ENCODE measurements at regions not wholly inside any gene's neighbourhood (a gene's known extent, or its start where the extent isn't known, plus 50 kb on each side); places are given as distances from the start of the nearest gene placed in this dataset.

DNA sequence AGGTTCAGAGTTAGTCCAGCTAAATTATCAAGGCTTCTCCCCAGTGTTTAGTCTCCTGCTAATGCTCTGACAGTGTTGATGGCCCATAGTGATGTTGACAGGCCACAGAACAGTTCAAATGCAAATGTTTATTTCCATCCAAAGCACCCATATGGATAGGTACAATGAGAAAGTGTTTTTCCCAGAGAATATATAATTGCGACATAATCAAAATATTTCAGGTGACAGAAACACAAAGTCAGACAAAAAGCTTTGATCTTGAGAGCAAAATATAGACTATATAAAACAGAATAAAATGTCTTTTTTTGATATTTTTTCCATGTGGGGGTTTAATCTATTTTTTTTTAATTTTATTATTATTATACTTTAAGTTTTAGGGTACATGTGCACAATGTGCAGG lies 642.3 kb upstream of the SEMA3D start:
- Histone ChIP-seq H3K4me3 (no peak overlapping the region), H3K27ac (no peak overlapping the region), H3K4me1 (no peaks in the 10 kb centered on the region), H3K36me3 (no peaks in the 10 kb centered on the region), H3K27me3 (no peaks in the 10 kb centered on the region), H3K9me3 (no peaks in the 10 kb centered on the region)
- no peak for DNase-seq
- TF ChIP-seq POLR2A (IDR thresholded peaks at IDR 0.05) (no peak), EP300 (IDR thresholded peaks at IDR 0.05) (no peak), POLR2AphosphoS5 (IDR thresholded peaks at IDR 0.05) (no peak)
- TF ChIP-seq, protein P1, sequence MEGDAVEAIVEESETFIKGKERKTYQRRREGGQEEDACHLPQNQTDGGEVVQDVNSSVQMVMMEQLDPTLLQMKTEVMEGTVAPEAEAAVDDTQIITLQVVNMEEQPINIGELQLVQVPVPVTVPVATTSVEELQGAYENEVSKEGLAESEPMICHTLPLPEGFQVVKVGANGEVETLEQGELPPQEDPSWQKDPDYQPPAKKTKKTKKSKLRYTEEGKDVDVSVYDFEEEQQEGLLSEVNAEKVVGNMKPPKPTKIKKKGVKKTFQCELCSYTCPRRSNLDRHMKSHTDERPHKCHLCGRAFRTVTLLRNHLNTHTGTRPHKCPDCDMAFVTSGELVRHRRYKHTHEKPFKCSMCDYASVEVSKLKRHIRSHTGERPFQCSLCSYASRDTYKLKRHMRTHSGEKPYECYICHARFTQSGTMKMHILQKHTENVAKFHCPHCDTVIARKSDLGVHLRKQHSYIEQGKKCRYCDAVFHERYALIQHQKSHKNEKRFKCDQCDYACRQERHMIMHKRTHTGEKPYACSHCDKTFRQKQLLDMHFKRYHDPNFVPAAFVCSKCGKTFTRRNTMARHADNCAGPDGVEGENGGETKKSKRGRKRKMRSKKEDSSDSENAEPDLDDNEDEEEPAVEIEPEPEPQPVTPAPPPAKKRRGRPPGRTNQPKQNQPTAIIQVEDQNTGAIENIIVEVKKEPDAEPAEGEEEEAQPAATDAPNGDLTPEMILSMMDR (IDR thresholded peaks at IDR 0.05): no peak
- 94 to 98% methylated on average over 1 of the region's 1 CpG for WGBS, 2 donors
- no peak for ATAC-seq (ENCODE audit: low FRiP score in 2 of 2)

DNA sequence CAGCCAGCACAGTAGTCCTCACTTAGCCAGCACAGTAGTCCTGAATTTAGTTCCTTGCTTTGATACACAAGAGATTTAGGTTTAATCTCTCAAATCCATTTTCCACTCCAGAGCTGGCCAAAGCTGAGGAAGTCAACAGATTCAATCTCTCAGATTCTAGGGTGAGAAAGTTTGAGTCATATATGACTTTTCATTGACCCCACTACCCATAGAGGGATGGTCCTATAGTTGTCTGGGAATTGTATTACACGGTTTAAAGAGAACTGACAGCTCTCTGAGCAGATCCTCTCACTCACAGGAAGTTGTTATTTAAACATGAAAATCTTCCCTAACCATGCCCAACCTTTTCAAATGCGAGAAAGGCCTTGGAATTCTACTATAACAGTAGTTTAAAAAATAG lies 641.8 kb upstream of the SEMA3D start:
- H3K27me3 ChIP-seq: no peaks in the 10 kb centered on the region
- 39 to 50% methylated on average over 2 of the region's 2 CpGs for WGBS, 2 donors
- no peaks in the 10 kb centered on the region for H3K9me3 ChIP-seq
- no peak overlapping the region for H3K4me3 ChIP-seq
- no peaks in the 10 kb centered on the region for H3K36me3 ChIP-seq
- no peak for DNase-seq
- no peaks in the 10 kb centered on the region for H3K4me1 ChIP-seq
- no peak for ATAC-seq (ENCODE audit: low FRiP score in 2 of 2)
- no peak overlapping the region for H3K27ac ChIP-seq
- no peak for TF ChIP-seq POLR2AphosphoS5 (IDR thresholded peaks at IDR 0.05)

DNA sequence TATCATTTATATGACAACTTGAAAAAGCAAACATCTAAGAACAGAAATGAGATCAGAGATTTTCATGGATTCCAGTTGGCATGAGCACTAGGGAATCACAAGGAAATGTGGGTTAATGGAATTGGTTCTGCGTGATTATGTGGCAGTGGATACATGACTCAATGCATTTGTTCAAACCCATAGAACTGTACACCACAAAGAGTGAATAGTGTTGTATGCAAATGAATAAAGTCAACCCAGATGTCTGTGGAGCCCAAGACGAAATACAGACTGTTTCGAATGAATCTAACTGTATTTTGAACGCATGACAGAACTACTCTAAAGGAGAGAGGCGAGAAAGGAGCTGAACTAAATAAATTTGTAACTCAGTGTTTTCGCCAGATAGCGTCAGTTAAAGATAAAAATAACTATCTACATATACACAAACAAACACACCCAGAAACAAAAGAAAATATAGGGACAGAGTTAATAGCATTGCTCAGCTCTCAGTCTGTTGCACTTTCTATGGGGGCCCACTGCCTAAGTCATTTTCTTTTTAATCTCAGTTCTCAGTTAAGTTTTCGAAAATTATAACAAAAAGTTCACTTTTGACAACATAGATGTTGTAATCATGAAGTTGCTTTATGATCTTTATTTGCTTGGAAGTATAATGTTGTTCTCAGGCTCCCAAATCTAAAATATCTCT lies 636.7 kb upstream of the SEMA3D start:
- Histone ChIP-seq H3K36me3 (no peaks in the 10 kb centered on the region), H3K4me3 (no peak overlapping the region), H3K27ac (peak overlapping the region in 1 of 4 donors; percentile 17), H3K9me3 (peaks cover 0 to 8% (median 0%) of the 10 kb centered on the region in 4 donors), H3K27me3 (no peaks in the 10 kb centered on the region), H3K4me1 (no peaks in the 10 kb centered on the region)
- no peak for TF ChIP-seq POLR2A (IDR thresholded peaks at IDR 0.05)
- TF ChIP-seq EP300 (IDR thresholded peaks at IDR 0.05): no peak
- TF ChIP-seq, protein P1 (IDR thresholded peaks at IDR 0.05): no peak
- TF ChIP-seq POLR2AphosphoS5 (IDR thresholded peaks at IDR 0.05): no peak
- no peak for ATAC-seq (ENCODE audit: low FRiP score in 2 of 2)
- DNase-seq: no peak
- 64 to 67% methylated on average over 8 of the region's 8 CpGs for WGBS, 2 donors

DNA sequence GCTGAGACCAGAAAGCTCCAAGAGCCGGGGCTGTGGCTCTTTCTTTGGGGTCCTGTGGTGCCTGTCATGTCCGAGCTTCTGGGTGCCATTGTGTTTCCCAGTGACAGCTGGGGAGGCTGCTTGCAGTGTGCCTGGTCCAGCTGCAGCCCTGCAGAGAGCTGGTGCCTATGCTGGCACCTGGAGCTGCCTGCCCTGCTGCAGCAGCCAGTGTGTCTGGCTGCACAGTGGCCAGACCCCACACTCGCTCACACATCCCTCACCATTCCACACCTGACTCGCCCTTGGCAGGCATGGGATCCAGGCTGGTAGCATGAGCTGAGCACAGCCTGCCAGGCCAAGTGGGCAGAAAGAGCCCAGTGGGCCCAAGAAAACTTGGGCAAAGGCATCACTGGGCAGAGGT lies 635.1 kb upstream of the SEMA3D start:
- DNase-seq (peak in 1 of 2 donors; percentile 38), ATAC-seq (ENCODE audit: low FRiP score in 2 of 2) (no peak)
- TF ChIP-seq, protein P1 (IDR thresholded peaks at IDR 0.05): no peak
- H3K4me3 ChIP-seq: no peak overlapping the region
- WGBS, 2 donors: 86 to 89% methylated on average over 3 to 4 of the region's 4 CpGs
- H3K4me1 ChIP-seq: no peaks in the 10 kb centered on the region
- no peaks in the 10 kb centered on the region for H3K36me3 ChIP-seq
- no peak overlapping the region for H3K27ac ChIP-seq
- peaks cover 0 to 8% (median 0%) of the 10 kb centered on the region in 4 donors for H3K9me3 ChIP-seq
- no peaks in the 10 kb centered on the region for H3K27me3 ChIP-seq

DNA sequence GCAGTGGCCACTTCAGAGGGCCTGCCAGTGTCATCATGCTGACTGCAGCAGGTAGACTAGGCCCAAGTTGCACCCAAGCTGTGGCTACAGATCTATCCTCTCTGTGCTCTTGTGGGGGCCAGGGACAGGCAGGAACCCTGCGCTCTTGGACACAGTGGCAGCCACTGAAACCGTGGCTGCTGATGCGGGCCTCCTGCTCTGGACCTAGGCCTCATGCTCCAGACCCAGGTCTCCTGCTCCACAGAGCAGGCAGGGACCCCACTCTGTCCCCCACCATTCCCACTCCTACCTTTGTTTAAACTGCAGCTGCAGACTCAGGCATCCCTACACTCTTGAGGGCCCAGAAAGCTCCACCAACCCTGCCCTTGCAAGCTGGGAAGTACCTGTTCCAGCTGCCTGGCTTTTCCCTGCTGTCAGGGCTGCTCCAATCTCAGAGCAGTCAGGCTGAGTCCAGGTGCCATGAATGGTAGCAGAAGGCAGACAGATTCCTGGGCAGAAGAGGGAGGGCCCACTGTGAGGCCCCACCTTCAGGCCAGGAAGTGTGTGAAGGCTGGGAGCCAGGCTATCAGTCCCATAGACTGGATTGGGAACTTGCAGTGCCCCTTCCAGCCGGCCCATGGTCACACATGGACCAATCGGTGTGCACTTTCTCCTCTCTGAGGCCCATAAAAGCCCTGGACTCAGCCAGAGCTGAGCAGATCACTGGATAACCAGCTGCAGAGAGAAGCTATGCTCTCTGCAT lies 634.0 kb upstream of the SEMA3D start:
- H3K4me1 ChIP-seq: no peaks in the 10 kb centered on the region
- H3K4me3 ChIP-seq: no peak overlapping the region
- no peaks in the 10 kb centered on the region for H3K27me3 ChIP-seq
- DNase-seq (no peak), ATAC-seq (ENCODE audit: low FRiP score in 2 of 2) (peak in 1 of 2 donors; percentile 49)
- H3K36me3 ChIP-seq: no peaks in the 10 kb centered on the region
- 89% methylated on average over 5 of the region's 5 CpGs; no CpG with 5 or more reads in 1 of the 2 donors for WGBS, 2 donors
- no peak for TF ChIP-seq POLR2A (IDR thresholded peaks at IDR 0.05)
- TF ChIP-seq POLR2AphosphoS5 (IDR thresholded peaks at IDR 0.05): no peak
- TF ChIP-seq EP300 (IDR thresholded peaks at IDR 0.05): no peak
- TF ChIP-seq, protein P1 (IDR thresholded peaks at IDR 0.05): no peak
- no peak overlapping the region for H3K27ac ChIP-seq
- peaks cover 0 to 8% (median 0%) of the 10 kb centered on the region in 4 donors for H3K9me3 ChIP-seq
